GDM1 (cell line): ENCODE measurements at regions not wholly inside any gene's neighbourhood (a gene's known extent, or its start where the extent isn't known, plus 50 kb on each side); places are given as distances from the start of the nearest gene placed in this dataset.
"Not testable (repeated sequence)": the region's sequence is repeated elsewhere in the genome, so short reads cannot be mapped to it uniquely, and the experiment has no call there.

Source experiments
- DNase-seq: peaks from one replicate; lab custom pipeline; 2025; lab: John Stamatoyannopoulos, UW

GRCh38 chr14:48390346-48390745, 714.9 kb upstream of the MDGA2 start:
- DNase-seq, result no peak

DNA sequence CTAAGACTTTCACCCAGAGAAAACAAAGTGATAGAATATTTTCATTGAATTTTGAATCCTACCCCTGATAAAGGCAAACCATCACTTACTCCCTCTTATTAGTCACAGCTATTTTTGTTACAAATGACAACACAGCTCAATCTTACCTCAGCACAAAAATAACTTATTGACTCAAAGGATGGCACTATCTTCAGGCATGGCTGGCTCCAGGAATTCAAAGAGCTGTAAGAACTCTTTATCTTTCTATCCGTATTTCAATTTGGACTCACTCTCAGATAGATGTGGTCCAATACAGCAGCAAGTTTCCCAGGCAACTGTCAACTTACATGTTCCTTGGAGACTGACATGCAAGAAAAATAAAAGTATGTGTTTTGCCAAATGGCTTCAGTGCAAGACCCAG, 709.4 kb upstream of the MDGA2 start:
- DNase-seq, result no peak

DNA sequence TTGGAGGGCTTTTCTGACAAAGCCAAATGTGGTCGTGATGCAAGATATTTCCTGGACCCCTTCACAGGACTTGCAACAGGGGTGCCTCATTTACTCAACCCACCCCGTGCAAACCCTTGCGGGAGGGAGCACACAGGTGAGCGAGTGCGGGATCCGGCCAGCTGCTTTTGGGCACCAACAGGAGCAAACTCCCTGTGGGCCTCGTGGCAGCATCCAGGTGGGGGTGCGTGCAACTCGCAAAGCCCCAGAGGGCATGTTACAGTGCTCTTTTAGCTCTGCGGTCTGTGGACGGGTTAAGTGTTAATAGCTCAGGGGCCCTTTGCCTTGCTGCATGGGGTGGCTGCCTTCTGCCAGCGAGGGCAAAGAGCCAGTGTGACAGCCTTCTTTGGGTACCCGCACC, 707.6 kb upstream of the MDGA2 start:
- no peak for DNase-seq

GRCh38 chr14:48378541-48378940, 703.1 kb upstream of the MDGA2 start:
- no peak for DNase-seq

- no peak for DNase-seq
Measured at GRCh38 chr14:48373981-48374380, 698.6 kb upstream of the MDGA2 start.

- no peak for DNase-seq
Measured at GRCh38 chr14:48350971-48351370, 675.6 kb upstream of the MDGA2 start.

- no peak for DNase-seq
Measured at GRCh38 chr14:48349689-48350088, 674.3 kb upstream of the MDGA2 start.

GRCh38 chr14:48341069-48341468, 665.7 kb upstream of the MDGA2 start:
- no peak for DNase-seq

DNA sequence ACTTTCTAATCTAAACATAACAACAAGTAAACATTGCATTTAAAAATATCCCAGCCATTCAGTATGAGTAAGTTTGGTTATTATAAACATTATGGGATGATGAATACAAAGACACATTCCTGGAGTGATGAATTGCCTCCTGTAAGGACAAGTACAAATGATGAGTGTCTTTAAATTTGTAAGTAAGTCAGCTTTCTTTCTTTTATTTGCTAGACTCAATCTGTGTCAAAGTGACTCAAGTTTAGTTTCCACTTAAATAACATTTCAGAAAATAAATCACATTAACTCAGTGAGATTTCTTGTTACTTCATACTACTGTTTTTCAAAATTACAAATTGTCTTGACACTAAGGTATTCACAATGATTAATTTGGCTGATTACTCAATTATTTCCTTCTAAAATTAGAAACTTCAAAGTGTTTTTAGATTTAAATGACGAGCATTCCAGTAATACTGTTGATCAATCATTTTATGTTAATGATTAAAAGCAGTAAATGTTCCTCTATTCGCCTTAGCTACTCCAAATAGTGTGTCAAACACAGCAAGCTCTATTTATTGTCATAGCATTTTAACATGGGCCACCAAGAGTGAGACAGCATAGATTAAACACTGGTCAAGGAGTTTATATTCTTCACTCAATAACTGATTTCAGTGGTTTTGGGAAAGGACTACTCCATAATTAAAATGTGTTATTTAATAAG, 658.0 kb upstream of the MDGA2 start:
- DNase-seq, result no peak

- DNase-seq, result no peak
Measured at GRCh38 chr14:48331421-48331820, 656.0 kb upstream of the MDGA2 start.

- no peak for DNase-seq
Measured at GRCh38 chr14:48325486-48325885, 650.1 kb upstream of the MDGA2 start.

GRCh38 chr14:48323665-48324064, 648.3 kb upstream of the MDGA2 start:
- no peak for DNase-seq

GRCh38 chr14:48319823-48320222, 644.4 kb upstream of the MDGA2 start:
- DNase-seq, result no peak

- no peak for DNase-seq
Measured at GRCh38 chr14:48304729-48305128, 629.3 kb upstream of the MDGA2 start.

DNA sequence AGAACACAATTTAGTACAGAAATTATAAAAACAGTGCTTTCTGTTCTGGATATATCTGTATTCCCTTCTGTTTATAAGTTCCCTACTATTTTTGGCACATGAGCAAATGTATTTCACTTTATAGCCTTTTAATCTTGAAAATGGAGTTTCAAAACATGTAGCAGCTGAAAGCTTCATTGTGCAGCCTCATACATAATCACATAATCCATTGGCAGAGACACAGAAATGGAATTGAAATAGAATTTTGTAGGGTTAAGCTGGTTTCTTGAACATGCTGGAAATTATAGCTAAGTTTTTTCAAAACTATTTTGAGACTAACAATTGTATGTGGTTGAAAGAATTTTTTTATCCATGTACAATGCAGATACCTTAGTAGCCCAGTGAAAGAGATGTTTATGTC, 614.3 kb upstream of the MDGA2 start:
- DNase-seq, result no peak

- not testable (repeated sequence) for DNase-seq
Measured at GRCh38 chr14:48285217-48285616, 609.8 kb upstream of the MDGA2 start.

- no peak for DNase-seq
Measured at GRCh38 chr14:48275301-48275700, 599.9 kb upstream of the MDGA2 start.

- no peak for DNase-seq
Measured at GRCh38 chr14:48274826-48275225, 599.4 kb upstream of the MDGA2 start.

DNA sequence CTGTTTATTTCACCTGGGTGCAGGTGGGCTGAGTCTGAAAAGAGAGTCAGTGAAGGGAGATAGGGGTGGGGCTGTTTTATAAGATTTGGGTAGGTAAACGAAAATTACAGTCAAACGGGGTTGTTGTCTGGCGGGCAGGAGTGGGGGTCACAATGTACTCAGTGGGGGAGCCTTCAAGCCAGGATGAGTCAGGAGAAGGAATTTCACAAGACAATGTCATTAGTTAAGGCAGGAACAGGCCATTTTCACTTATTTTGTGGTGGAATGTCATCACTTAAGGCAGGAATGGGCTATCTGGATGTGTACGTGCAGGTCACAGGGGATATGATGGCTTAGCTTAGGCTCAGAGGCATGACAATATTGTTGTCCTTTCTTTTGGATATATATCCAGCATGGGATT, 592.5 kb upstream of the MDGA2 start:
- DNase-seq, result not testable (repeated sequence)

DNA sequence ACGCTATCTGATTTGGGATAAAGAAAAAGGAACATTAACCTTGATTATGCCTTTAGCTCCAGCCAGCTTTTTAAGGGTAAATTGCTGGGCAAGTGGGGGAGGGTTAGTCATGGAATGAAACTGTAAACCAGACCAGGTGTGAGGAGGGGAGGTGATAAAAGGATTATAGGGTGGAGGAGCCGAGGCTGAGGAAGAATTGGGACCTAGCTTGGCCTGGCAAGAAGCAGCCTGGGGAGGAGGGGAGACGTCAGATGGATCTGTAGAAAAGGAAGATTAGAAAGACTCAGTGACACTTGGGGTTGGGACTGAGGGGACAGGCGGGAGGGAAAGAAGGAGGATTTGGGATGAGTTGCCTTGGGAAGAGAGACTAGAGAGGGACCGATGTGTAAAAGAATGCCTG, 590.8 kb upstream of the MDGA2 start:
- DNase-seq, result not testable (repeated sequence)

- DNase-seq, result no peak
Measured at GRCh38 chr14:48261436-48261835, 586.0 kb upstream of the MDGA2 start.

DNA sequence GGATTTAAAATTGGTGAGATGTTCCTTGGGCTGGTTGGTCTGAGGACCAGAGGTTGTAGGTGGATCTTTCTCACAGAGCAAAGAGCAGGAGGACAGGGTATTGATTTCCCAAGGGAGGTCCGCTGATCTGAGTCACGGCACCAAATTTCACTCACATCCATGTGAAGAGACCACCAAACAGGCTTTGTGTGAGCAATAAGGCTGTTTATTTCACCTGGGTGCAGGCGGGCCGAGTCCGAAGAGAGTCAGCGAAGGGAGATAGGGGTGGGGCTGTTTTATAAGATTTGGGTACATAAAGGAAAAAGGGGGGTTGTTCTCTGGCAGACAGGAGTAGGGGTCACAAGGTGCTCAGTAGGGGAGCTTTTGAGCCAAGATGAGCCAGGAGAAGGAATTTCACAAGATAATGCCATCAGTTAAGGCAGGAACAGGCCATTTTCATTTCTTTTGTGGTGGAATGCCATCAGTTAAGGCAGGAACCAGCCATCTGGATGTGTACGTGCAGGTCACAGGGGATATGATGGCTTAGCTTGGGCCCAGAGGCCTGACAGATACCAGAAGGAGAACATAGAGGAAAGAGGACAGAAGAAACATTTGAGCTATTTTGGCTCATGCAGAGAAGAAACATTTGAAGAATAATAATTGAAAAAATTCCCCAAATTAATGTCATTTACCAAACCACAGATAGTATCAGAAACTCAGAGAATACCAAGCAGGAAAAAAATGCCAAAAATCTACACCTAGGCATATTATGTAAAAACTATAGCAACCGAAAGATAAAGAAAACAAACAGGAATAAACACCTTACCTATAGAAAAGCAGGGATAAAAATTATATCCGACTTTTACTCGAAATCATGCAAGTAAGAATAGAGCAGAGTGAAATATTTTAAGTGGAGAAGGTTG, 585.2 kb upstream of the MDGA2 start:
- not testable (repeated sequence) for DNase-seq

GRCh38 chr14:48259876-48260275, 584.5 kb upstream of the MDGA2 start:
- DNase-seq, result not testable (repeated sequence)
